HepG2 (cell line): ENCODE measurements at regions not wholly inside any gene's neighbourhood (a gene's known extent, or its start where the extent isn't known, plus 50 kb on each side); places are given as distances from the start of the nearest gene placed in this dataset.

Experiments
- ATRX ChIP-seq: sonication (generic); formaldehyde crosslinking; IDR thresholded peaks from 2 replicates; pipeline ENCODE4 v1.4.0; 2020; ENCODE audit warnings: missing genetic modification reagents, borderline replicate concordance
- BHLHE40 ChIP-seq: IDR thresholded peaks from 2 replicates; pipeline ENCODE4 v1.6.1; 2011; ENCODE audit warnings: low read length, improper control_type of control experiment
- CBX1 ChIP-seq: IDR thresholded peaks from one replicate; pipeline ENCODE4 v1.6.1; 2016; ENCODE audit warnings: antibody characterized with exemption, low read depth
- CBX5 ChIP-seq: sonication (generic); formaldehyde crosslinking; IDR thresholded peaks from 2 replicates; pipeline ENCODE4 v1.4.0; 2020; ENCODE audit warnings: missing genetic modification reagents, borderline replicate concordance
- KLF16 ChIP-seq, 2 experiments: sonication (generic) in 1 of 2; formaldehyde crosslinking in 1 of 2; IDR thresholded peaks; 2 replicates each; pipeline versions ENCODE4 v1.6.1 to v1.8.0; 2016 to 2023; ENCODE audit warnings: missing genetic modification reagents in 2 of 2, missing compliant biosample characterization in 1 of 2
- MBD4 ChIP-seq: IDR thresholded peaks from 2 replicates; pipeline ENCODE4 v1.6.1; 2012; ENCODE audit warnings: low read length, inconsistent platforms, borderline replicate concordance
- REST ChIP-seq, 2 experiments: IDR thresholded peaks; 2 replicates each; pipeline ENCODE4 v1.6.1; 2011 to 2012; ENCODE audit warnings: low read length in 2 of 2, borderline replicate concordance in 1 of 2, low read depth in 1 of 2, mild to moderate bottlenecking in 1 of 2, moderate library complexity in 1 of 2
- ZBTB2 ChIP-seq: sonication (generic); formaldehyde crosslinking; IDR thresholded peaks from 2 replicates; pipeline ENCODE4 v1.8.0; 2022; ENCODE audit warnings: low read depth, missing genetic modification reagents
- ZBTB25 ChIP-seq: IDR thresholded peaks from 2 replicates; pipeline ENCODE4 v1.6.1; 2018; ENCODE audit warnings: missing genetic modification reagents
- ZMYM3 ChIP-seq: sonication (generic); formaldehyde crosslinking; IDR thresholded peaks from 2 replicates; pipeline ENCODE4 v1.5.1; 2020; ENCODE audit warnings: mild to moderate bottlenecking, missing genetic modification reagents
- ZNF543 ChIP-seq: sonication (generic); formaldehyde crosslinking; IDR thresholded peaks from 2 replicates; pipeline ENCODE4 v1.4.0; 2020; ENCODE audit warnings: mild to moderate bottlenecking, missing genetic modification reagents
- ZNF556 ChIP-seq: sonication (generic); formaldehyde crosslinking; IDR thresholded peaks from 2 replicates; pipeline ENCODE4 v1.4.0; 2020; ENCODE audit warnings: mild to moderate bottlenecking, missing genetic modification reagents, borderline replicate concordance
- ZNF674 ChIP-seq: sonication (generic); formaldehyde crosslinking; IDR thresholded peaks from 2 replicates; pipeline ENCODE4 v1.5.0; 2020; ENCODE audit warnings: low read depth, mild to moderate bottlenecking, missing genetic modification reagents
- TF ChIP-seq, protein P1 (sequence below): sonication (generic); IDR thresholded peaks from 2 replicates; pipeline ENCODE4 v1.6.1; 2016; ENCODE audit warnings: low read depth, borderline replicate concordance
- TF ChIP-seq, protein P2 (sequence below), 2 experiments: fragments of 450-650 bp in 1 of 2; sonication (generic) in 1 of 2; formaldehyde crosslinking; IDR thresholded peaks; 2 replicates each; pipeline versions ENCODE4 v1.5.0 to v1.8.0; 2020 to 2022; ENCODE audit warnings: mild to moderate bottlenecking in 1 of 2, missing genetic modification reagents in 1 of 2
- TF ChIP-seq, protein P3 (sequence below): sonication (generic); formaldehyde crosslinking; IDR thresholded peaks from 2 replicates; pipeline ENCODE4 v1.5.0; 2020; ENCODE audit warnings: missing genetic modification reagents
- TF ChIP-seq, protein P4 (sequence below): sonication (generic); formaldehyde crosslinking; IDR thresholded peaks from 2 replicates; pipeline ENCODE4 v1.4.0; 2020; ENCODE audit warnings: mild to moderate bottlenecking, missing genetic modification reagents

- TF ChIP-seq ATRX (CRISPR knock-in tag), result no peak
- no peak for TF ChIP-seq ZNF674 (CRISPR knock-in tag)
- no peak for TF ChIP-seq ZNF556 (CRISPR knock-in tag)
- TF ChIP-seq MBD4, result no peak
- TF ChIP-seq, protein P1, sequence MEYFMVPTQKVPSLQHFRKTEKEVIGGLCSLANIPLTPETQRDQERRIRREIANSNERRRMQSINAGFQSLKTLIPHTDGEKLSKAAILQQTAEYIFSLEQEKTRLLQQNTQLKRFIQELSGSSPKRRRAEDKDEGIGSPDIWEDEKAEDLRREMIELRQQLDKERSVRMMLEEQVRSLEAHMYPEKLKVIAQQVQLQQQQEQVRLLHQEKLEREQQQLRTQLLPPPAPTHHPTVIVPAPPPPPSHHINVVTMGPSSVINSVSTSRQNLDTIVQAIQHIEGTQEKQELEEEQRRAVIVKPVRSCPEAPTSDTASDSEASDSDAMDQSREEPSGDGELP, result peak; percentile 32; the same call in 1 of the 2 replicates
- TF ChIP-seq, protein P2, sequence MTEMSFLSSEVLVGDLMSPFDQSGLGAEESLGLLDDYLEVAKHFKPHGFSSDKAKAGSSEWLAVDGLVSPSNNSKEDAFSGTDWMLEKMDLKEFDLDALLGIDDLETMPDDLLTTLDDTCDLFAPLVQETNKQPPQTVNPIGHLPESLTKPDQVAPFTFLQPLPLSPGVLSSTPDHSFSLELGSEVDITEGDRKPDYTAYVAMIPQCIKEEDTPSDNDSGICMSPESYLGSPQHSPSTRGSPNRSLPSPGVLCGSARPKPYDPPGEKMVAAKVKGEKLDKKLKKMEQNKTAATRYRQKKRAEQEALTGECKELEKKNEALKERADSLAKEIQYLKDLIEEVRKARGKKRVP (CRISPR knock-in tag; IDR thresholded peaks at IDR 0.05), result no peak
- TF ChIP-seq ZMYM3 (CRISPR knock-in tag), result no peak
- no peak for TF ChIP-seq CBX1
- peak; percentile 44; the same call in 1 of the 2 replicates for TF ChIP-seq CBX5
- TF ChIP-seq ZBTB25 (CRISPR knock-in tag), result no peak
- TF ChIP-seq ZNF543 (CRISPR knock-in tag), result no peak
- TF ChIP-seq REST (IDR thresholded peaks at IDR 0.05; ENCODE audit: borderline replicate concordance in 1 of 2, low read depth in 1 of 2, low read length in 2 of 2), result no peak
- TF ChIP-seq KLF16 (CRISPR knock-in tag; IDR thresholded peaks at IDR 0.05), result no peak
- TF ChIP-seq, protein P3, sequence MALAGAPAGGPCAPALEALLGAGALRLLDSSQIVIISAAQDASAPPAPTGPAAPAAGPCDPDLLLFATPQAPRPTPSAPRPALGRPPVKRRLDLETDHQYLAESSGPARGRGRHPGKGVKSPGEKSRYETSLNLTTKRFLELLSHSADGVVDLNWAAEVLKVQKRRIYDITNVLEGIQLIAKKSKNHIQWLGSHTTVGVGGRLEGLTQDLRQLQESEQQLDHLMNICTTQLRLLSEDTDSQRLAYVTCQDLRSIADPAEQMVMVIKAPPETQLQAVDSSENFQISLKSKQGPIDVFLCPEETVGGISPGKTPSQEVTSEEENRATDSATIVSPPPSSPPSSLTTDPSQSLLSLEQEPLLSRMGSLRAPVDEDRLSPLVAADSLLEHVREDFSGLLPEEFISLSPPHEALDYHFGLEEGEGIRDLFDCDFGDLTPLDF (CRISPR knock-in tag), result no peak
- TF ChIP-seq BHLHE40, result no peak
- TF ChIP-seq, protein P4, sequence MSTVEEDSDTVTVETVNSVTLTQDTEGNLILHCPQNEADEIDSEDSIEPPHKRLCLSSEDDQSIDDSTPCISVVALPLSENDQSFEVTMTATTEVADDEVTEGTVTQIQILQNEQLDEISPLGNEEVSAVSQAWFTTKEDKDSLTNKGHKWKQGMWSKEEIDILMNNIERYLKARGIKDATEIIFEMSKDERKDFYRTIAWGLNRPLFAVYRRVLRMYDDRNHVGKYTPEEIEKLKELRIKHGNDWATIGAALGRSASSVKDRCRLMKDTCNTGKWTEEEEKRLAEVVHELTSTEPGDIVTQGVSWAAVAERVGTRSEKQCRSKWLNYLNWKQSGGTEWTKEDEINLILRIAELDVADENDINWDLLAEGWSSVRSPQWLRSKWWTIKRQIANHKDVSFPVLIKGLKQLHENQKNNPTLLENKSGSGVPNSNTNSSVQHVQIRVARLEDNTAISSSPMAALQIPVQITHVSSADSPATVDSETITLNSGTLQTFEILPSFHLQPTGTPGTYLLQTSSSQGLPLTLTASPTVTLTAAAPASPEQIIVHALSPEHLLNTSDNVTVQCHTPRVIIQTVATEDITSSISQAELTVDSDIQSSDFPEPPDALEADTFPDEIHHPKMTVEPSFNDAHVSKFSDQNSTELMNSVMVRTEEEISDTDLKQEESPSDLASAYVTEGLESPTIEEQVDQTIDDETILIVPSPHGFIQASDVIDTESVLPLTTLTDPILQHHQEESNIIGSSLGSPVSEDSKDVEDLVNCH (CRISPR knock-in tag), result no peak
- no peak for TF ChIP-seq ZBTB2 (CRISPR knock-in tag)
These were observed 74.5 kb downstream of the LSM3 start (continued) for GRCh38 chr3:14253022-14253706.
